Cardiac muscle cell (in vitro differentiated cells and primary cell): ENCODE measurements at regions not wholly inside any gene's neighbourhood (a gene's known extent, or its start where the extent isn't known, plus 50 kb on each side); places are given as distances from the start of the nearest gene placed in this dataset.

ENCODE experiments used
- DNase-seq, 2 donors: peaks; one replicate each; pipeline versions ENCODE4 v3.0.0 to v3.0.0-alpha.2; 2010 to 2017; ENCODE audit warnings: low read depth in 1 of 2, low spot score in 1 of 2
- H3K27ac ChIP-seq: fragments of 200-600 bp; sonication (generic); 2 replicates; pipeline ENCODE4 v1.5.1; 2016
- H3K27me3 ChIP-seq: fragments of 200-600 bp; sonication (generic); 2 replicates; pipeline ENCODE4 v1.6.0; 2016; ENCODE audit warnings: control low read depth
- H3K36me3 ChIP-seq: fragments of 200-600 bp; sonication (generic); 2 replicates; pipeline ENCODE4 v1.5.1; 2016; ENCODE audit warnings: control low read depth
- H3K4me1 ChIP-seq: fragments of 200-600 bp; sonication (generic); 2 replicates; pipeline ENCODE4 v1.8.1; 2017; ENCODE audit warnings: low read depth, mild to moderate bottlenecking, mixed run types
- H3K4me3 ChIP-seq: fragments of 200-600 bp; sonication (generic); 2 replicates; pipeline ENCODE4 v1.5.1; 2016; ENCODE audit warnings: mild to moderate bottlenecking
- H3K9me3 ChIP-seq: fragments of 200-600 bp; sonication (generic); 2 replicates; pipeline ENCODE4 v1.5.1; 2017; ENCODE audit warnings: low read depth, mild to moderate bottlenecking, control low read depth
- TF ChIP-seq, protein P1 (sequence below): IDR thresholded peaks from 2 replicates; pipeline ENCODE4 v1.5.1; 2012; ENCODE audit warnings: low read depth, mild to moderate bottlenecking, low read length

DNA sequence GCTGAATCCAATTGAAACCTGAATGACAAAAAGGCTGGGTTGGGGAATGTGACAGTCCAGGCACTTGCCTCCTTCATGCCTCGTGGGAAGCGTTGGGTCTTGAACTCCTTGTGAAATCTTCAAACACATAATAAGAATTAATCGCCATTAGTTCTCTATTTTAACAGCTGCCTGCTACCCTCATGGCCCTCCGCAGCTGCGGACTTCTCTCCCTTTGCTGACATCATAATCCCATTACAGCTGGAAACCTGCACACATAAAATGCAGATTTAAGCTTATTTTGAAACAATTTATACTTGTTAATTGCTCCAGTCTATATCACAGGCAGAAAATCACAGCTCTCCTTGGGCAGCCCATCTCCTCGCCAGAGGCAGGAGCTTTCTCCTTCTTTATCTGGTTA lies 403.0 kb upstream of the MKI67 start:
- Histone ChIP-seq H3K36me3 (no peaks in the 10 kb centered on the region), H3K27me3 (no peaks in the 10 kb centered on the region), H3K9me3 (no peaks in the 10 kb centered on the region), H3K27ac (no peak overlapping the region), H3K4me3 (no peak overlapping the region), H3K4me1 (peaks cover 19% of the 10 kb centered on the region)
- TF ChIP-seq, protein P1, sequence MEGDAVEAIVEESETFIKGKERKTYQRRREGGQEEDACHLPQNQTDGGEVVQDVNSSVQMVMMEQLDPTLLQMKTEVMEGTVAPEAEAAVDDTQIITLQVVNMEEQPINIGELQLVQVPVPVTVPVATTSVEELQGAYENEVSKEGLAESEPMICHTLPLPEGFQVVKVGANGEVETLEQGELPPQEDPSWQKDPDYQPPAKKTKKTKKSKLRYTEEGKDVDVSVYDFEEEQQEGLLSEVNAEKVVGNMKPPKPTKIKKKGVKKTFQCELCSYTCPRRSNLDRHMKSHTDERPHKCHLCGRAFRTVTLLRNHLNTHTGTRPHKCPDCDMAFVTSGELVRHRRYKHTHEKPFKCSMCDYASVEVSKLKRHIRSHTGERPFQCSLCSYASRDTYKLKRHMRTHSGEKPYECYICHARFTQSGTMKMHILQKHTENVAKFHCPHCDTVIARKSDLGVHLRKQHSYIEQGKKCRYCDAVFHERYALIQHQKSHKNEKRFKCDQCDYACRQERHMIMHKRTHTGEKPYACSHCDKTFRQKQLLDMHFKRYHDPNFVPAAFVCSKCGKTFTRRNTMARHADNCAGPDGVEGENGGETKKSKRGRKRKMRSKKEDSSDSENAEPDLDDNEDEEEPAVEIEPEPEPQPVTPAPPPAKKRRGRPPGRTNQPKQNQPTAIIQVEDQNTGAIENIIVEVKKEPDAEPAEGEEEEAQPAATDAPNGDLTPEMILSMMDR: no peak
- no peak for DNase-seq

DNA sequence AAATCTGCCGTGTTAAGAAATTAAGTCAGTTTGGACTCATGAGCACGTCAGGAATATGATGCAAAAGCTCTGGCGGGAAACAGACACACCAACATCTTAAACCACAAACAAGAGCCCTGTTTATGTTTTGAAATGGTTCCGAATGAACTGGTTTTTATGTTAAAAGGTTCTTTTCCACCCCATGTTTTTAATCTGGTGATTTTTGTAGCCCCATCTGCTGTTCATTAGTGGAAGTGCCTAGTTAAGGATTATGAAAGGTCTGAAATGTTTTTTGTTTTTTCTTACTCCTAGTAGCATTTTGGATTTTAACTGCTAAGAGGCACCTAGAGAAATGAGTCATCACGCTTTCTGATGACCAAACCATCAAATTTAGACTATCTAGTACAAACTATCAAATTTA lies 404.1 kb upstream of the MKI67 start:
- TF ChIP-seq, protein P1: peak; percentile 54
- Histone ChIP-seq H3K36me3 (no peaks in the 10 kb centered on the region), H3K4me3 (no peak overlapping the region), H3K9me3 (no peaks in the 10 kb centered on the region), H3K4me1 (peaks cover 16% of the 10 kb centered on the region), H3K27me3 (no peaks in the 10 kb centered on the region), H3K27ac (no peak overlapping the region)
- DNase-seq: peak in 1 of 2 donors; percentile 18

GRCh38 chr10:128530946-128531345 lies 404.7 kb upstream of the MKI67 start:
- Histone ChIP-seq H3K36me3 (no peaks in the 10 kb centered on the region), H3K4me1 (peaks cover 17% of the 10 kb centered on the region), H3K27me3 (no peaks in the 10 kb centered on the region), H3K27ac (no peak overlapping the region), H3K4me3 (no peak overlapping the region), H3K9me3 (no peaks in the 10 kb centered on the region)
- no peak for DNase-seq
- TF ChIP-seq, protein P1: no peak

GRCh38 chr10:128534686-128535085 lies 408.5 kb upstream of the MKI67 start:
- Histone ChIP-seq H3K27me3 (no peaks in the 10 kb centered on the region), H3K36me3 (no peaks in the 10 kb centered on the region), H3K9me3 (no peaks in the 10 kb centered on the region), H3K4me3 (no peak overlapping the region), H3K4me1 (peaks cover 11% of the 10 kb centered on the region), H3K27ac (no peak overlapping the region)
- DNase-seq: no peak
- TF ChIP-seq, protein P1: no peak

DNA sequence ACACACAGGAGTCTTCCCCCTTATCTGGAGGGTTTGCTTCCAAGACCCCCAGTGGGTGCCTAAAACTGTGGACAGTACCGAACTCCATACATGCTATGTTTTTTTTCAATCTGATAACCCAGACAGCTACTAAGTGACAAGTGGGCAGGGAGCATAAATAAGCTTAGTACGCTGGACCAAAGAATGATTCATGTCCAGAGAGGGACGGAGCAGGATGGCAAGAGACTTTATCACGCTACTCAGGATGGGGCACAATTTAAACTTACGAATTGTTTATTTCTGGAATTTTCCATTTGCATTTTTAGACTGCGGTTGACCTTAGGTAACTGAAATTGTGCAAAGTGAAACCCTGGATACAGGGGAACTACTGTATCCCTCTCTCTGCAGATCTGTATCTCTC lies 410.0 kb upstream of the MKI67 start:
- H3K9me3 ChIP-seq: no peaks in the 10 kb centered on the region
- TF ChIP-seq, protein P1: no peak
- peaks cover 17% of the 10 kb centered on the region for H3K4me1 ChIP-seq
- no peak for DNase-seq
- H3K27ac ChIP-seq: no peak overlapping the region
- H3K36me3 ChIP-seq: no peaks in the 10 kb centered on the region
- H3K4me3 ChIP-seq: no peak overlapping the region
- no peaks in the 10 kb centered on the region for H3K27me3 ChIP-seq

- DNase-seq: no peak
- Histone ChIP-seq H3K4me1 (peaks cover 31% of the 10 kb centered on the region), H3K9me3 (no peaks in the 10 kb centered on the region), H3K4me3 (no peak overlapping the region), H3K27me3 (no peaks in the 10 kb centered on the region), H3K36me3 (no peaks in the 10 kb centered on the region), H3K27ac (no peak overlapping the region)
- TF ChIP-seq, protein P1: no peak
These were observed 411.7 kb upstream of the MKI67 start for GRCh38 chr10:128537834-128538330.
